Fibroblast of lung (primary cell): ENCODE measurements at regions not wholly inside any gene's neighbourhood (a gene's known extent, or its start where the extent isn't known, plus 50 kb on each side); places are given as distances from the start of the nearest gene placed in this dataset.

Experiments used
- DNase-seq, 2 donors: peaks; one replicate each; pipeline versions ENCODE4 v3.0.0 to v3.0.0-alpha.2; 2010; ENCODE audit warnings: low read depth in 2 of 2
- H2AFZ ChIP-seq: 2 replicates; pipeline ENCODE4 v1.5.1; 2012; ENCODE audit warnings: low read length, control low read depth, inconsistent platforms
- H3K27ac ChIP-seq: 2 replicates; pipeline ENCODE4 v1.5.1; 2011; ENCODE audit warnings: low read length, control low read depth; ENCODE audit not compliant: insufficient read depth
- H3K27me3 ChIP-seq: 2 replicates; pipeline ENCODE4 v1.5.1; 2011; ENCODE audit warnings: mild to moderate bottlenecking, low read length; ENCODE audit not compliant: control insufficient read depth, insufficient read depth
- H3K36me3 ChIP-seq: 2 replicates; pipeline ENCODE4 v1.5.1; 2011; ENCODE audit warnings: low read length; ENCODE audit not compliant: control insufficient read depth, insufficient read depth
- H3K4me1 ChIP-seq: 2 replicates; pipeline ENCODE4 v1.5.1; 2011; ENCODE audit warnings: low read length; ENCODE audit not compliant: control insufficient read depth, insufficient read depth; ENCODE audit errors: extremely low read depth
- H3K4me2 ChIP-seq: 2 replicates; pipeline ENCODE4 v1.5.1; 2011; ENCODE audit warnings: low read length, control low read depth; ENCODE audit not compliant: insufficient read depth; ENCODE audit errors: extremely low read depth
- H3K4me3 ChIP-seq, 4 experiments: fragments of 200-600 bp in 1 of 4; sonication (generic) in 1 of 4; replicated peaks in 1 of 4; 2 replicates each; pipeline ENCODE4 v1.5.1; 2011 to 2016; ENCODE audit warnings: low read length in 4 of 4, low read depth in 3 of 4, mild to moderate bottlenecking in 3 of 4, control low read depth in 2 of 4, inconsistent platforms in 1 of 4, mixed read lengths in 1 of 4; ENCODE audit not compliant: insufficient read depth in 1 of 4; ENCODE audit errors: control extremely low read depth in 1 of 4
- H3K79me2 ChIP-seq: 2 replicates; pipeline ENCODE4 v1.5.1; 2012; ENCODE audit warnings: mild to moderate bottlenecking, low read length, inconsistent platforms; ENCODE audit not compliant: control insufficient read depth, insufficient read depth
- H3K9ac ChIP-seq: 2 replicates; pipeline ENCODE4 v1.5.1; 2011; ENCODE audit warnings: mild to moderate bottlenecking, low read length, control low read depth; ENCODE audit not compliant: insufficient read depth
- H3K9me3 ChIP-seq: 2 replicates; pipeline ENCODE4 v1.5.1; 2012; ENCODE audit warnings: low read depth, low read length; ENCODE audit not compliant: control insufficient read depth, insufficient read depth
- H4K20me1 ChIP-seq: 2 replicates; pipeline ENCODE4 v1.5.1; 2011; ENCODE audit warnings: low read length; ENCODE audit not compliant: control insufficient read depth, insufficient read depth; ENCODE audit errors: extremely low read depth
- EZH2 ChIP-seq: IDR thresholded peaks from 2 replicates; pipeline ENCODE4 v1.5.1; 2012; ENCODE audit warnings: low read length, control low read depth, mild to moderate bottlenecking; ENCODE audit errors: missing control alignments
- TF ChIP-seq, protein P1 (sequence below), 2 donors: IDR thresholded peaks in 1 of 2; conservative IDR thresholded peaks in 1 of 2; 1 replicate in 1 of 2; 2 replicates in 1 of 2; pipeline ENCODE4 v1.5.1; 2011 to 2012; ENCODE audit warnings: low read length in 2 of 2, control low read depth in 1 of 2, inconsistent platforms in 1 of 2, low read depth in 1 of 2, mild to moderate bottlenecking in 1 of 2

DNA sequence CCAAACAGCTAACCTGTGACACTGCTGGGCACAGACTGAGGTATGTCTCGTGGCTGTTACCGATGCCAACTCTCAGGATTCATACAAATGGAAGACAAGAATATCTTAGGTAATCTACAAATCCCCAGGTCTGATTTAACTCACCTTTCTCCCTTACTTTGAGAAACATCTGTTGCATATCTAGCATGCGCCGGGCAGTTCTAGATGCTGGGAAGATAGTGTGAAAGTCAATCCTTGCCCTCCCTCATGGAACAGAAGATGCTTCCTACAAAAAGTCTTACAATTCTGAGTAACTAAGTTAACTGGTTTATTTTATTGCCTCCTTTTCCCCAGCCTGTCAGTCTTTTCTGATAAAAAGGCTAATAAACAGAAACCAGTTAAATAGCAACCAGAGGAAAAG is 212.2 kb upstream of the FAT1 start:
- no peaks in the 10 kb centered on the region for H4K20me1 ChIP-seq
- no peak overlapping the region for H2AFZ ChIP-seq
- no peaks in the 10 kb centered on the region for H3K79me2 ChIP-seq
- H3K4me1 ChIP-seq = peaks cover 19% of the 10 kb centered on the region
- no peak for DNase-seq
- no peaks in the 10 kb centered on the region for H3K9me3 ChIP-seq
- no peak overlapping the region for H3K9ac ChIP-seq
- no peaks in the 10 kb centered on the region for H3K36me3 ChIP-seq
- no peak for TF ChIP-seq EZH2
- TF ChIP-seq, protein P1, sequence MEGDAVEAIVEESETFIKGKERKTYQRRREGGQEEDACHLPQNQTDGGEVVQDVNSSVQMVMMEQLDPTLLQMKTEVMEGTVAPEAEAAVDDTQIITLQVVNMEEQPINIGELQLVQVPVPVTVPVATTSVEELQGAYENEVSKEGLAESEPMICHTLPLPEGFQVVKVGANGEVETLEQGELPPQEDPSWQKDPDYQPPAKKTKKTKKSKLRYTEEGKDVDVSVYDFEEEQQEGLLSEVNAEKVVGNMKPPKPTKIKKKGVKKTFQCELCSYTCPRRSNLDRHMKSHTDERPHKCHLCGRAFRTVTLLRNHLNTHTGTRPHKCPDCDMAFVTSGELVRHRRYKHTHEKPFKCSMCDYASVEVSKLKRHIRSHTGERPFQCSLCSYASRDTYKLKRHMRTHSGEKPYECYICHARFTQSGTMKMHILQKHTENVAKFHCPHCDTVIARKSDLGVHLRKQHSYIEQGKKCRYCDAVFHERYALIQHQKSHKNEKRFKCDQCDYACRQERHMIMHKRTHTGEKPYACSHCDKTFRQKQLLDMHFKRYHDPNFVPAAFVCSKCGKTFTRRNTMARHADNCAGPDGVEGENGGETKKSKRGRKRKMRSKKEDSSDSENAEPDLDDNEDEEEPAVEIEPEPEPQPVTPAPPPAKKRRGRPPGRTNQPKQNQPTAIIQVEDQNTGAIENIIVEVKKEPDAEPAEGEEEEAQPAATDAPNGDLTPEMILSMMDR (conservative IDR thresholded peaks at IDR 0.05 in 1 of 2, IDR thresholded peaks at IDR 0.05 in 1 of 2; ENCODE audit: low read depth in 1 of 2, low read length in 2 of 2) = no peak
- H3K27ac ChIP-seq = no peak overlapping the region
- no peak overlapping the region for H3K4me2 ChIP-seq
- no peaks in the 10 kb centered on the region for H3K27me3 ChIP-seq
- no peak overlapping the region for H3K4me3 ChIP-seq

DNA sequence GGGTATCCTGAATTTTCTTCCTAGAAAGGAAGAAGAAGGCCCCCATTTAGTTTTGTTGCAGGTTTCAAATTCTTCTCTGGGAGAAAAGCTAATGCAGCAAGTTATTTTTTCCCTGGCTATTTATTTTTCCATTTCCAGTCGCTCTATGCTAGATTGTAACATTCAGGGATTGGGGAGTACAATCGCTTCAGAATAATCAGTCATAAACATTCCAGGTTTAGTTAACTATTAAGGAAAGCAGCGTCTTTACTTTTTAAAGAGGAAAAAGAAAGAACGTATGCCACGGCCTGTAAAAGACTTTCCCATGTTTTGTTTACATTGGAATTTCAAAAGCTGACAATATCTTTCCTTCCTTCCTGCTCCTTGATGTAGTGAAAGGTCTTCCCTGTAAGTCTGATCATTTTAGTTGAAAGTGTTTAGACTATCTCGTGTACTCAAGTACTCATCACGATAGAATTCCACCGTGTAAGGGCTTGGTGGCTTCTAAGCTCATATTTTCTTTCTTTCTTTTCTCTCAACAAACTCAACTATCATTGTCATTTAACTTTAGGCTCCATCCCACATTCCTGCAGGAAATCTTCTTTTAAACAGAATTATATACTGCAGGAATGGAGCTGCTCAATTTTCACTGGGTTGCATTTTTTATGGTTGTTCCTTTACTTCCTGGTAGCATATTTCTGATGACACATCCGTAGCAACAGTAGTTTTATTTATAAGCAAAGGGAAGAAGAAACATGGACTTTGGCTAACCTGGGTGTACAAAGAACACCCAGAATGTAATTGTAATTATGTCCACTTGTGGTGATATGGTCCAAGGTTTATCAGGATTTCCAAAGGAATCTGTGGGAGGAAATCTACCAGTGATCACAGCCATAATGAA is 213.1 kb upstream of the FAT1 start:
- Histone ChIP-seq H3K27me3 (no peaks in the 10 kb centered on the region), H3K4me1 (peaks cover 18% of the 10 kb centered on the region), H3K27ac (peak overlapping the region; percentile 53), H3K9ac (no peak overlapping the region), H2AFZ (peak overlapping the region; percentile 38), H4K20me1 (no peaks in the 10 kb centered on the region), H3K79me2 (no peaks in the 10 kb centered on the region), H3K36me3 (no peaks in the 10 kb centered on the region), H3K4me2 (peak overlapping the region; percentile 65), H3K9me3 (no peaks in the 10 kb centered on the region), H3K4me3 (peak overlapping the region in 3 of 4 experiments; percentile 4 to 10 (median 7))
- TF ChIP-seq EZH2 = no peak
- TF ChIP-seq, protein P1 (conservative IDR thresholded peaks at IDR 0.05 in 1 of 2, IDR thresholded peaks at IDR 0.05 in 1 of 2; ENCODE audit: low read depth in 1 of 2, low read length in 2 of 2) = peak; percentile 11 to 12
- DNase-seq = peak; percentile 81 to 85

DNA sequence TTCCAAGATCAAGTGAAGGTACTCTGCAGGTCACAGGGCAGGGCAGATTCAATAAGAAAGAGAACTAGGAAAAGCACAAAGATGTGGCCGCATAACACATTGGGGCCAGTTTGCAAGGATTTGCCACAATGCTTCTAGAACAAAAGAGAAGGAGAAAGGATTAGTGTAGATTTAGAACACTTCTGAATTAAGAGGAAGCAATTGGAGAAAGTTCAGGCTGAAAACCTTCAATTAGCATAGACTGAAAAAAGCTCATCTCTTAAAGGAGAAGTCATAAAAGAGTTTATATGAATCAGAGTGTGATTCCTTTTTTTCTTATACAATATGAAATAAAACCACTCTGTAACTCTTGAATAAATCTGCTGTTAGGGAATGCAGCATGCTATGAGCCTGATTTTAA is 215.6 kb upstream of the FAT1 start:
- H2AFZ ChIP-seq = no peak overlapping the region
- peaks cover 2% of the 10 kb centered on the region for H3K4me1 ChIP-seq
- H3K27me3 ChIP-seq = no peaks in the 10 kb centered on the region
- no peak overlapping the region for H3K27ac ChIP-seq
- no peaks in the 10 kb centered on the region for H3K36me3 ChIP-seq
- H3K4me3 ChIP-seq = no peak overlapping the region
- DNase-seq = no peak
- no peaks in the 10 kb centered on the region for H3K9me3 ChIP-seq
- no peaks in the 10 kb centered on the region for H4K20me1 ChIP-seq
- H3K9ac ChIP-seq = no peak overlapping the region
- no peaks in the 10 kb centered on the region for H3K79me2 ChIP-seq
- no peak overlapping the region for H3K4me2 ChIP-seq
- no peak for TF ChIP-seq EZH2
- TF ChIP-seq, protein P1 (conservative IDR thresholded peaks at IDR 0.05 in 1 of 2, IDR thresholded peaks at IDR 0.05 in 1 of 2; ENCODE audit: low read depth in 1 of 2, low read length in 2 of 2) = no peak
